Stimulated activated memory B cell treated with anti-CD40 and anti-IgM and Interleukin-4, amounts not matched to agents 10 μg/mL and 1 μg/mL and 100 μg/mL, for 72 hours (primary cell): ENCODE measurements at regions not wholly inside any gene's neighbourhood (a gene's known extent, or its start where the extent isn't known, plus 50 kb on each side); places are given as distances from the start of the nearest gene placed in this dataset.
"Not testable (repeated sequence)": the region's sequence is repeated elsewhere in the genome, so short reads cannot be mapped to it uniquely, and the experiment has no call there.

Experiments used
- ATAC-seq: fragments of 150-1000 bp; cut with Tn5 transposase; 2 replicates; pipeline ENCODE4 v1.10.0; 2021
- H3K27ac Mint-ChIP-seq: one replicate; pipeline ENCODE4 v1.8.0; 2022; ENCODE audit warnings: mild to moderate bottlenecking, mixed read lengths
- H3K27me3 Mint-ChIP-seq: one replicate; pipeline ENCODE4 v1.8.0; 2022; ENCODE audit warnings: mixed read lengths
- H3K36me3 Mint-ChIP-seq: one replicate; pipeline ENCODE4 v1.8.0; 2022; ENCODE audit warnings: mixed read lengths
- H3K4me1 Mint-ChIP-seq: one replicate; pipeline ENCODE4 v1.8.0; 2022; ENCODE audit warnings: mixed read lengths
- H3K4me3 Mint-ChIP-seq: one replicate; pipeline ENCODE4 v1.8.0; 2022; ENCODE audit warnings: mild to moderate bottlenecking, moderate library complexity, mixed read lengths
- H3K9me3 Mint-ChIP-seq: one replicate; pipeline ENCODE4 v1.8.0; 2022; ENCODE audit warnings: mixed read lengths

DNA sequence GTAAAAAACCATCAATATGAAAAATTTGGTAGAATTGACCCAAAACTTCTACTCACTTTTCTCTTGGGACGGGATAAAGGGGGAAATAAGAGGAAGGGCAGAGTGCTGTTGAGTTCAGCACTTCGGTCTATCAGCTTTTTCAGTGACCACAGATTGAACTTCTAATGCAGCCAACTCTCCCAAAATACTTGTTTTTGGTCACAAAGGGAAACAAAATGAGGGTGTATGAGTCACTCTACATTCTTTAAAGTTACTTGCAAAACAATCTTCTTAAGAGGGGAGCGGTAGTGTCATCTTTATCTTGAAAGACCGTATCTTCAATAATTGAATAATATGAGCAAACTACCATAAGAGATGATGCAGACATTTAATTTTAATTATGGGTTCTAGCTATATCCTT is 661.3 kb downstream of the CD109 start:
- Mint-ChIP-seq H3K9me3 (no peaks in the 10 kb centered on the region), H3K36me3 (no peaks in the 10 kb centered on the region), H3K4me1 (no peaks in the 10 kb centered on the region), H3K27me3 (no peaks in the 10 kb centered on the region), H3K4me3 (no peak overlapping the region), H3K27ac (no peak overlapping the region)
- no peak for ATAC-seq

DNA sequence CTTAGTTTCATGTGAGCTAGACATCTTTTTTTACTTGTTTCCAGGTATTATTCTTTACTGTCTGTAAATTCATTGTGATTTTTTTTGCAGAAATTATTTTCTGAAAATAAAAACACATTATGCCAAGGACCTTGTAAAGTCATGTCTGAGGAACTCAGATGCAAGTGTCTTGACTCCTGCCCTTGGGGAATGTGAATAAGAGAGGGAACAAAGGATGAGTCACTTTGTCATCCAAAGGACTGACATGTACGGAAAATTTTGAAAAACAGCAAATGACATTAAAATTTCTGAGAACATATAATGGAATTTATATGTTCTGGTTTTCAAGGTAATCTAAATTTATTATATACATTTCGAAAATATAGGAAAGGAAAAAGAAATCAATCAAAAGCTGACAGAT is 660.4 kb downstream of the CD109 start:
- Mint-ChIP-seq H3K9me3 (no peaks in the 10 kb centered on the region), H3K4me3 (no peak overlapping the region), H3K27me3 (no peaks in the 10 kb centered on the region), H3K27ac (no peak overlapping the region), H3K4me1 (no peaks in the 10 kb centered on the region), H3K36me3 (no peaks in the 10 kb centered on the region)
- ATAC-seq: no peak

DNA sequence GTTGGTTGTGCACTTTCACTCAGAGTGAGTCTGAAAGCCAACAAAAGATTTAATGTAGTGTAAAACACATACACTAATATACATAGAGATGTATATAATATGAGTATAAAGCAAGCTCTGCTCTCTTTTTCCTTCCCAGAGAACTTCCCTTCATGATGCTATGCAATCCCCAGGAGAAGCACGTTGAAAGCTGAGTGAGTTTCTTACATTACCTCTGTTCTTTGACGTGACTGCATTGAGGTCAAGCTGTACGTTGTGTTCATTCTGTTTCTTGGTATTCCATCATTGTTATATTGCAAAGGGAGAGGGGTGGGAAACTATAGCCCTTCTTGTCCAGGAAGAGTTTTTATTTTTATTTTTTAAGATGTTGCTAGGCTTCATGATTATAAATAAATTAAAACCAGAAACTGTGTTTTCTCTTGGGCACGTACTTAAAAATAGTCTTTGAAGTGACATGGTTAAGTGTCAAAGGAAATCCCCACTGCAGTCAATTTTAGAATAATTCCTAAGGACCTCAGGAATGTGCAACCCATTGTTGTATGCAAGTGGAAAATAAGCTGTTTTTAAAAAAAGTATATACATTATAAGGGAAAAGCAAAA is 651.0 kb downstream of the CD109 start:
- Mint-ChIP-seq H3K27me3 (no peaks in the 10 kb centered on the region), H3K4me1 (no peaks in the 10 kb centered on the region), H3K27ac (no peak overlapping the region), H3K9me3 (peaks cover 3% of the 10 kb centered on the region), H3K36me3 (no peaks in the 10 kb centered on the region), H3K4me3 (no peak overlapping the region)
- no peak for ATAC-seq

DNA sequence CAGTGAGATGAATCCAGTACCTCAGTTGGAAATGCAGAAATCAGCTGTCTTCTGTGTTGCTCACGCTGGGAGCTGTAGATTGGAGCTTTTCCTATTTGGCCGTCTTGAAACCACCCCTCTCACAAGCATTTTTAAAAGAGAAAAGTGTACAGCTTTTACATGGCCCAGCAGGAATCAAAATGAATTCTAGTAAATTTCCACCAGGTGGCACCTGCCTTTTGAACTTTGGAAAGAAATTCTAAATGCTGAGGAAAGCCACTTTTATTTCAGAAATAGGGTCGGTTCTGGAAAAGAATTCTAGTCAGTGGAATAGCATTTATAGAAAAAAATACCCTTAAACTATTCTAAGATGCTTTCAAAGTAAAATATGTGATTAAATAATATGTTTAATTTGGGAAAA is 647.8 kb downstream of the CD109 start:
- Mint-ChIP-seq H3K27me3 (no peaks in the 10 kb centered on the region), H3K4me1 (no peaks in the 10 kb centered on the region), H3K9me3 (peaks cover 6% of the 10 kb centered on the region), H3K27ac (no peak overlapping the region), H3K4me3 (no peak overlapping the region), H3K36me3 (no peaks in the 10 kb centered on the region)
- no peak for ATAC-seq

DNA sequence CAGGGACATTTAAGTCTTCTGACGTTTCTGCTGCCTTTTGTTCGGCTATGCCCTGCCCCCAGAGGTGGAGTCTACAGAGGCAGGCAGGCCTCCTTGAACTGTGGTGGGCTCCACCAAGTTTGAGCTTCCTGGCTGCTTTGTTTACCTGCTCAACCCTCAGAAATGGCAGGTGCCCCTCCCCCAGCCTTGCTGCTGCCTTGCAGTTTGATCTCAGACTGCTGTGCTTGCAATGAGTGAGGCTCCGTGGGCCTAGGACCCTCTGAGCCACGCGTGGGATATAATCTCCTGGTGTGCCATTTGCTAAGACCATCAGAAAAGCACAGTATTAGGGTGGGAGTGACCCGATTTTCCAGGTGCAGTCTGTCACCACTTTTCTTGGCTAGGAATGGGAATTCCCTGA is 647.3 kb downstream of the CD109 start:
- ATAC-seq, H3K4me3 Mint-ChIP-seq, H3K27me3 Mint-ChIP-seq, H3K36me3 Mint-ChIP-seq, H3K9me3 Mint-ChIP-seq, H3K4me1 Mint-ChIP-seq, H3K27ac Mint-ChIP-seq: not testable (repeated sequence)

DNA sequence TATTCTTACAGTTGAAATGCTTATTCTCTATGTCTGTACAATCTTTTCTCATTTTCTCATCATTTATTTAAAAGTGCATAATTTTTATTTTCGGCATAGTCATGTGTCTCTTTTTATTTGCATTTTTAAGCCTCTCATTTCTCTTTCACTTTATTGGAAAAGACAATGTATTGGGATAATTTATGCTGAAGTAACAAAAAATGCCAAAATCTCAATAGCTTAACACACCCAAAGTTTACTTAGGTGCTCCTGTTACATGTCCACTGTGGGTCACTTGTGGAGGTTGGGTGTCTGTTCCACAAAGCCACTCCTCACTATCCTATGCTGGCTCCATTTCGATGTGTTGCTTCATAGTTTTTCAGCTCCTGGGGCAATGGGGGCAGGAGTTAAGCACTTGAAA is 638.7 kb downstream of the CD109 start:
- no peak overlapping the region for H3K4me3 Mint-ChIP-seq
- no peaks in the 10 kb centered on the region for H3K27me3 Mint-ChIP-seq
- H3K36me3 Mint-ChIP-seq: no peaks in the 10 kb centered on the region
- no peak for ATAC-seq
- H3K9me3 Mint-ChIP-seq: peaks cover 9% of the 10 kb centered on the region
- H3K4me1 Mint-ChIP-seq: no peaks in the 10 kb centered on the region
- H3K27ac Mint-ChIP-seq: no peak overlapping the region

DNA sequence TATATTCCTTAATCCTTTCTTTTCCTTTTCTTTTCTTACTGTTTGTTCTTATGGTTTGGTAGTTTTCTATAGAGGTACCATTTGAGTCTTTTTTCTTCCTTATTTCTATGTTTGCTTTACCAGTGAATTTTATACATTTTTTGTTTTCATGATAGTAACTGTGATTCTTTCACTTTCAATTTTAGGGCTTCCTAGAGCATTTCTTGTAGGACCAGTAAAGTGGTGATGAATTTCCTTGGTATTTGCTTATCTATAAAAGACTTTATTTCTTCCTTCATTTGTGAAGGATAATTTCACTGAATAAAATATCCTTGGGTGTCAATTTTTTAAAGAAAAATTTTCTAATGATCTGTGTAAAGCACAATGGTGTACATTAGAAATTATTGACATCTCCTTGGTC is 637.4 kb downstream of the CD109 start:
- Mint-ChIP-seq H3K9me3 (peaks cover 9% of the 10 kb centered on the region), H3K4me3 (no peak overlapping the region), H3K27me3 (no peaks in the 10 kb centered on the region), H3K27ac (no peak overlapping the region), H3K4me1 (no peaks in the 10 kb centered on the region), H3K36me3 (no peaks in the 10 kb centered on the region)
- ATAC-seq: no peak

DNA sequence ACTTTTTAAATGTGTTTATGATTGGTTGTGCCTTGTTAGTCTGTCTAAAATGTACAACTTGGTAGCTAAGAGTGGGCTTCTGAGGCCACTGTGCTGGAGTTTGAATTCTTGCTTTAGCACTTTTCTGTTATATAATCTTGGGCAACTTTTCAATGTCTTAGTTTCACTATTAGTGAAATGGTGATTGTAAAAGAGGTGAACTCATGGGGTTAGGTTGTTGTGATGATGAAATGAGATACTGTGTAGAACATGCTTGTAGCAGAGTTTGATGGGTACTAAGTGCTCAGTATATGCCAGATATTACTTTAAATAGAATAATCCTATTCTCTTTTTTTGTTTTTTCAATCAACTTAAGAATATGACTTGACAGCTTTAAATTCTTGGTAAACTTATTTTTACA is 624.7 kb downstream of the CD109 start:
- Mint-ChIP-seq H3K27ac (no peak overlapping the region), H3K9me3 (peaks cover 13% of the 10 kb centered on the region), H3K27me3 (no peaks in the 10 kb centered on the region), H3K36me3 (no peaks in the 10 kb centered on the region), H3K4me3 (no peak overlapping the region), H3K4me1 (no peaks in the 10 kb centered on the region)
- no peak for ATAC-seq

DNA sequence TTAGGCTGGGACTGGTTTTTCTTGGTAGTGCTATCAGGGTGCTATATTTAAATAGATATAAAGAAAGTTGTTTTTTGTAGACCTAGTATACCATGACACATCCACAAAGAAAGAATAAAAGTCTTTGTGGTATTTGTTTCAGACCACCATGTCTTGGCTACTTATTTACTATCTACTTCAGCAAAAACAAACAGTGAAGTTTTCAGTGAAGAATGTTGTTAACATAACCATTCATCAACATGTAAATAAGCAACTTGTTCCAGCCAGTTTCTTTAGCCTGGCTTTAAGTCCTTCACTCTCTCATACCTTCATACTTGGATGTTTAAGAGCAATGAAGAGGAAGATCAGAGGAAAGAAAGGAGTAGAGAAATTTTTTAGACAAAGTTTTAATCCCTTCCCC is 624.1 kb downstream of the CD109 start:
- H3K27ac Mint-ChIP-seq: no peak overlapping the region
- no peak for ATAC-seq
- H3K36me3 Mint-ChIP-seq: no peaks in the 10 kb centered on the region
- no peaks in the 10 kb centered on the region for H3K4me1 Mint-ChIP-seq
- H3K9me3 Mint-ChIP-seq: peaks cover 10% of the 10 kb centered on the region
- H3K27me3 Mint-ChIP-seq: no peaks in the 10 kb centered on the region
- H3K4me3 Mint-ChIP-seq: no peak overlapping the region

DNA sequence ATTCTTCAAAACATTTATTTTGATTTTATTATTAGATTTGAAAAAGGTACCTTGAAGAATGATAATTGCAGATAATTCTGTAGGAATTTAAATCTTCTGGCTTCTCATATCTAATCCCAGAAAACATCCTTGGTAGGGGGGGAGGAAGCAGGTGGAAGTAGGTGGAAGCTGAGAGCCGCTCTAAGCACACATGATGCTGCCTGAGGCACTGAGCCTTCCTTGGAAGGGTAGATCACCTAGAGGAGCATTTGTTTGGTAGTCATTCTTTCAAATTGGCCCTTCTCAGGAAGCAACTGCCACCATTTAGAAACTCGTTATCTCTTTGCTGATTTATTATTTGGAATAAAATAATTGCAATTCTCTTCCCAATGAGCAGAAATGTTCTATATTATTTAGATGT is 623.3 kb downstream of the CD109 start:
- Mint-ChIP-seq H3K9me3 (peaks cover 10% of the 10 kb centered on the region), H3K4me1 (no peaks in the 10 kb centered on the region), H3K27ac (no peak overlapping the region), H3K36me3 (no peaks in the 10 kb centered on the region), H3K27me3 (no peaks in the 10 kb centered on the region), H3K4me3 (no peak overlapping the region)
- ATAC-seq: no peak

DNA sequence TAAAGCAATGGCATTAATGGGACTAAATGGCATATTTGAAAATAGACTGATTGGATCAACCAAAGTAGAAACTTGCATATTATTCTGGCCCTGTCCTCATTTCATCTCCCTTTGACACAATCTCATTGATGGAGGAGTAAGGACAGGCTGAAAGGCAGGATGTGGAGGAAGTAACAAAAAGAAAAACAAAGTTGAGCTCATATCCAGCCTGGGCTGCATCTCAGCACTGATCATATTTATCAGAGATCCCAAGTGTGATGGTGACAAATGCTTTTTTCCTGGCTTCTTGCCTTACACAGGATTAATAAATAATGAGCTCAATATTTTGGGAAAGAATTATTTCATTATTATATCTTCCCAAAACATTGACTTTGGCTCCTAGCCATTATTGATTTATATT is 622.7 kb downstream of the CD109 start:
- no peak overlapping the region for H3K27ac Mint-ChIP-seq
- H3K36me3 Mint-ChIP-seq: no peaks in the 10 kb centered on the region
- no peaks in the 10 kb centered on the region for H3K27me3 Mint-ChIP-seq
- peaks cover 10% of the 10 kb centered on the region for H3K9me3 Mint-ChIP-seq
- H3K4me1 Mint-ChIP-seq: no peaks in the 10 kb centered on the region
- no peak for ATAC-seq
- H3K4me3 Mint-ChIP-seq: no peak overlapping the region

DNA sequence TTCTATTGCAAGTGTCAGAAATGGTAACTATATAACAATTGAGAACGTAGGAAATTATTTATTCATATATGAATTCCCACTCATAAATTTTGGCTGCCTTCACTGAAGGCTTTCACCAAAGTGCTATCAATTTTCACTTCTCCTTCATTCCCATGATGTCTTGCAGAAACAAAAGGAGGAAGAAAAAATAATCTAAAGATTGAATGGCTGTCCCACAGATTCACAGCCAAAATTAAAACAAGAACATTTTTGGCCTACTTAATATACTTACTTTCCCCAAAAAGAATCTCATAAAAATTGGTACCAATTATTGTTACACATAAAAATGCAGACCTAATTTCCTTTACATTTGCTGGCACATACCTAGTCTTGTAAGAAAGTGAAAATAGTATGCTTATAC is 616.1 kb downstream of the CD109 start:
- H3K4me1 Mint-ChIP-seq: no peaks in the 10 kb centered on the region
- H3K9me3 Mint-ChIP-seq: peaks cover 9% of the 10 kb centered on the region
- no peak overlapping the region for H3K27ac Mint-ChIP-seq
- H3K4me3 Mint-ChIP-seq: no peak overlapping the region
- no peak for ATAC-seq
- no peaks in the 10 kb centered on the region for H3K36me3 Mint-ChIP-seq
- no peaks in the 10 kb centered on the region for H3K27me3 Mint-ChIP-seq

DNA sequence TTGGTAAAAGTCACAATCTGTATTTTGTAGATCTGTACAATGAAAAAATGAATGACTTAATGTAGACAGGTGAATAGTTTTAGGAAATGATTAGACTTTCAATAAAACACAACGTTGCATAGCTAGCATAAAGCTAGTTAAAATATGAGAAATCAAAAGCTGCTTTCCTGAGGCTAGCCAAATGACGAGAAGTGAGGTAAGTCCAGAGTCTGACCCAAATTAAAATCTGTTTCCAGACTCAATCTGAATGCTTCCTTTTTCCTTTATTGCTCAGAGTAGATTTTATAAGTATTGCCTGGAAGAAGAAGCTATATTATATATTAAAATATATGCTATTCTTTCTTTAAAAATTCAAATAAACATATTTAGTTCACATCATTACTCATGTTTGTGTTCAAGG is 615.4 kb downstream of the CD109 start:
- peaks cover 5% of the 10 kb centered on the region for H3K9me3 Mint-ChIP-seq
- ATAC-seq: no peak
- no peak overlapping the region for H3K27ac Mint-ChIP-seq
- H3K4me1 Mint-ChIP-seq: no peaks in the 10 kb centered on the region
- no peak overlapping the region for H3K4me3 Mint-ChIP-seq
- H3K36me3 Mint-ChIP-seq: no peaks in the 10 kb centered on the region
- H3K27me3 Mint-ChIP-seq: no peaks in the 10 kb centered on the region

DNA sequence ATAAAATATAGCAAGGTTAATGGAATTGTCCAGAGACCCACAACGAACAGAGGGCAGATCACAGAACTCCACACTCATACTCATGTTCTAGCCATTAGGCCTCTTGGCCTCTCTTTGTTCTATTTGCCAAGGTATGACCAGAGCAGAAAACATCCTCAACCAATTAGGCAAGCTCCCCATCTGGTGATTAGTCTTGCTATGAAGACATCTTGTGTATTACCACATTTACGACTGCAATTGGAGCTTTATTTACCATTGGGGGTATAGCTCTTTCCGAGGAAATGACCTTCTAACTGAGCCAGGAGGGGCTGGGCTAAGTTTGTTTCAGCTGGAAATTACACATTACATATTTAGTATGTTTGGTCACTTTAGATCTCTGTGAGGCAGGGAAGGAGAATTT is 593.9 kb downstream of the CD109 start:
- peaks cover 2% of the 10 kb centered on the region for H3K9me3 Mint-ChIP-seq
- no peaks in the 10 kb centered on the region for H3K36me3 Mint-ChIP-seq
- no peaks in the 10 kb centered on the region for H3K4me1 Mint-ChIP-seq
- H3K27me3 Mint-ChIP-seq: no peaks in the 10 kb centered on the region
- no peak overlapping the region for H3K27ac Mint-ChIP-seq
- no peak for ATAC-seq
- no peak overlapping the region for H3K4me3 Mint-ChIP-seq

DNA sequence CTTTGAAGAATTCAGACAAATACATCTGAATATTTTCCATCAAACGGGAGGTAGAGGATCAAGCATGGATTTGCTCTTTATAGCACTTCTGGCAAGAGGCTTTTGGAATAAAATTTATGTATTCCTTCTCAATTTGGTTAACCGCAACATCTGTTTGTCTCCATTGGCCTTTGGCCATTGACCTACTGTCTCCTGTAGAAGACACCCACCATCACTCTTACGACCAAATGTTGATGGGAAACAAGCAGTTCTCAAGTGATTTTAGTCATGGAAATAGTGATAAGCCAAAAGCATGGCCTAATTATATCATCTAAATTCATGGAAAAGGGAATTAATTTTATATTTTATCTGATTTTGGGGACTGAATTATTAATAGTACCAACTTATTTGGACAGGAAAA is 591.9 kb downstream of the CD109 start:
- Mint-ChIP-seq H3K27ac (no peak overlapping the region), H3K36me3 (no peaks in the 10 kb centered on the region), H3K27me3 (no peaks in the 10 kb centered on the region), H3K4me3 (no peak overlapping the region), H3K4me1 (no peaks in the 10 kb centered on the region), H3K9me3 (peaks cover 3% of the 10 kb centered on the region)
- ATAC-seq: no peak

DNA sequence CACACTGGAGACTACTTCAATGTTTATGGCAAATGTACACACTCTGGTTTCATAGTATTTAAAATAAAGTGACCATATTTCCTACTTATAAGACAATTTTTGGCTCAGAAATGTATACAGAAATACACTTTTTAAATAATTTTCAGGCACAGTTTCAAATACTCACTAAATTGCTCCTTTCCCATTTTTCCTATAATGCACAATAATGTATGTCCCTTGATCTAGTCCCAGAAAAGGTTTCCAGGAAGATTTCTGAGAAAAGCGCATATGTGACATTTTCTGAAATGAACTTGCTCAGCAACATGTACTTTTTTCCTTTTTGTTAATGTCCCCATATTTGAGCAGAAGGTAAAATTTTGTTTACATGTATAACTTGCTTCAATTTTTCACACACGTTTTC is 591.4 kb downstream of the CD109 start:
- no peaks in the 10 kb centered on the region for H3K36me3 Mint-ChIP-seq
- H3K4me1 Mint-ChIP-seq: no peaks in the 10 kb centered on the region
- no peak overlapping the region for H3K27ac Mint-ChIP-seq
- no peak overlapping the region for H3K4me3 Mint-ChIP-seq
- no peaks in the 10 kb centered on the region for H3K27me3 Mint-ChIP-seq
- peaks cover 3% of the 10 kb centered on the region for H3K9me3 Mint-ChIP-seq
- no peak for ATAC-seq

DNA sequence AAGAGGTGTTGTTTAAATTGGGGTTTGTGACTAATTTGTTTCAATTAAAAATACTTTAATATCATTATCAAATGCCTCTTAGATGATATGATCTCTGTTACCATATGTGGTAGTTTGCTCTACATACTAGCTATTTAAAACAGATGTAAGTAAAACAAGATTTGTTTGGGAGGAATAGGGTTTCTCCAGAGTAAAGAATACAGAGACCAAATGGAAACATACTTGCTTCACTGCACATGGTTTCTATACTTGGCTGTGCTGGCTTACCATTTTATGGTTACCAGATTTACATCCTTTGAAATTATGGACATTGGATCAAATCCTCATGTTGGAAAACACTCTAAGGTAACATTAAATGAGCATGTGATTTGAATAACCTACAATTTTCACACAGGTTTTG is 588.3 kb downstream of the CD109 start:
- H3K36me3 Mint-ChIP-seq: no peaks in the 10 kb centered on the region
- H3K27ac Mint-ChIP-seq: no peak overlapping the region
- H3K9me3 Mint-ChIP-seq: peaks cover 6% of the 10 kb centered on the region
- H3K27me3 Mint-ChIP-seq: no peaks in the 10 kb centered on the region
- H3K4me3 Mint-ChIP-seq: no peak overlapping the region
- ATAC-seq: no peak
- no peaks in the 10 kb centered on the region for H3K4me1 Mint-ChIP-seq
